ENCODE measurements at regions not wholly inside any gene's neighbourhood (a gene's known extent, or its start where the extent isn't known, plus 50 kb on each side); places are given as distances from the start of the nearest gene placed in this dataset.

GRCh38 chr16:13448346-13448745 lies 471.6 kb upstream of the ERCC4 start:
- peaks cover 10% of the 10 kb centered on the region for H3K9me3 ChIP-seq (ENCODE audit: control insufficient read depth, insufficient read depth, low read length)
- BruUV-seq (replicated peaks), result no TSS peak
- in situ Hi-C loops (cut with MboI; ENCODE audit: low sequenced_read_pairs), result no loop called here

More at GRCh38 chr16:13448346-13448745, 471.6 kb upstream of the ERCC4 start:
- Histone ChIP-seq H4K91ac (ENCODE audit: insufficient read depth, low read depth, low read length) (no peak overlapping the region), H3K36me3 (ENCODE audit: control insufficient read depth, insufficient read depth, low read length) (no peaks in the 10 kb centered on the region), H2AFZ (replicated peaks; ENCODE audit: low read length, poor library complexity) (no peak overlapping the region), H4K20me1 (ENCODE audit: insufficient read depth, low read length) (no peaks in the 10 kb centered on the region), H2BK120ac (ENCODE audit: low read depth, low read length) (no peak overlapping the region), H3K4ac (ENCODE audit: low read depth, low read length) (no peak overlapping the region), H2BK5ac (ENCODE audit: low read depth, low read length, poor library complexity, severe bottlenecking) (no peak overlapping the region), H3K9me1 (ENCODE audit: insufficient read depth, low read length) (no peaks in the 10 kb centered on the region), H3K23ac (ENCODE audit: low read depth, low read length) (no peak overlapping the region), H3K4me2 (ENCODE audit: low read depth, low read length) (no peak overlapping the region), H2BK15ac (ENCODE audit: low read depth, low read length) (no peak overlapping the region), H3K14ac (replicated peaks; ENCODE audit: low read depth, low read length) (no peak overlapping the region), H3K56ac (ENCODE audit: extremely low read depth, insufficient read depth, low read length) (no peak overlapping the region), H4K8ac (ENCODE audit: low read depth in 2 of 2, low read length in 2 of 2) (no peak overlapping the region), H3K9ac (ENCODE audit: low read depth, low read length) (no peak overlapping the region), H3K4me1 (ENCODE audit: control insufficient read depth, insufficient read depth, low read length) (no peaks in the 10 kb centered on the region), H4K5ac (ENCODE audit: low read depth, low read length) (no peak overlapping the region), H3K4me3 (ENCODE audit: insufficient read depth, low read depth, low read length) (no peak overlapping the region), H3K27ac (ENCODE audit: insufficient read depth, low read length) (no peak overlapping the region), H3K18ac (ENCODE audit: low read depth, low read length) (no peak overlapping the region), H3K27me3 (ENCODE audit: control insufficient read depth, insufficient read depth, low read length) (no peaks in the 10 kb centered on the region), H2AK5ac (ENCODE audit: low read depth, low read length) (no peak overlapping the region), H2BK20ac (ENCODE audit: low read depth, low read length) (no peak overlapping the region), H3K79me1 (ENCODE audit: low read depth in 1 of 2, low read length in 2 of 2) (no peaks in the 10 kb centered on the region), H2AK9ac (replicated peaks; ENCODE audit: low read depth, low read length, poor library complexity) (no peak overlapping the region)
- TF ChIP-seq CHD1 (IDR thresholded peaks at IDR 0.05; ENCODE audit: low read depth, low read length) (no peak), RAD21 (IDR thresholded peaks at IDR 0.05; ENCODE audit: low read length) (no peak), POLR2A (IDR thresholded peaks at IDR 0.05; ENCODE audit: low read depth, low read length) (no peak), FOS (IDR thresholded peaks at IDR 0.05; ENCODE audit: low read depth, low read length) (no peak), RFX5 (IDR thresholded peaks at IDR 0.05; ENCODE audit: low read depth, low read length) (no peak), NFE2L2 (IDR thresholded peaks at IDR 0.05; ENCODE audit: low read depth, low read length) (no peak)
- ChIA-PET POLR2A (ENCODE audit: unreplicated experiment) (no interaction called here), CTCF (no interaction called here)
- dilution Hi-C loops (cut with HindIII; ENCODE audit: low sequenced_read_pairs, unreplicated experiment), result no loop called here
- ATAC-seq (ENCODE audit: low read depth), result no peak
- intact Hi-C loops (cut with micrococcal nuclease), result no loop called here
- no CpG with 5 or more reads among the region's 4 CpGs for WGBS, 2 experiments (ENCODE audit: extremely low coverage in 2 of 2, insufficient read length in 1 of 2)
- DNase-seq, result no peak

All from IMR-90 (cell line).